Large intestine (tissue), 3 donors: ENCODE measurements at regions not wholly inside any gene's neighbourhood (a gene's known extent, or its start where the extent isn't known, plus 50 kb on each side); places are given as distances from the start of the nearest gene placed in this dataset.
A peak's percentile ranks its signal among the peaks of the same experiment; 100 is the strongest.

Experiments used
- DNase-seq, 2 donors: peaks; one replicate each; pipeline versions ENCODE4 v3.0.0 to v3.0.0-alpha.2; 2013
- H3K27ac ChIP-seq: one replicate; pipeline ENCODE4 v1.5.1; 2013; ENCODE audit warnings: low read length
- H3K27me3 ChIP-seq: 2 replicates; pipeline ENCODE4 v1.6.1; 2013; ENCODE audit warnings: low read length; ENCODE audit not compliant: control insufficient read depth, insufficient read depth
- H3K36me3 ChIP-seq: 2 replicates; pipeline ENCODE4 v1.6.1; 2013; ENCODE audit warnings: low read length; ENCODE audit not compliant: control insufficient read depth, insufficient read depth
- H3K4me1 ChIP-seq: one replicate; pipeline ENCODE4 v1.6.1; 2013; ENCODE audit warnings: low read length; ENCODE audit not compliant: control insufficient read depth, insufficient read depth
- H3K4me3 ChIP-seq: one replicate; pipeline ENCODE4 v1.5.1; 2013; ENCODE audit warnings: low read length
- H3K9me3 ChIP-seq: one replicate; pipeline ENCODE4 v1.6.1; 2013; ENCODE audit warnings: mild to moderate bottlenecking, low read depth, low read length, moderate library complexity; ENCODE audit not compliant: control insufficient read depth
- WGBS: methylation state at CpG from one replicate; pipeline ENCODE4 v1.1.5; 2013; ENCODE audit warnings: low lambda C conversion rate; ENCODE audit not compliant: insufficient coverage; 5-methylcytosine and 5-hydroxymethylcytosine counted together

GRCh38 chr7:46396481-46396880 lies 475.4 kb upstream of the IGFBP3 start:
- peaks cover 5% of the 10 kb centered on the region for H3K9me3 ChIP-seq
- no peak for DNase-seq
- H3K4me3 ChIP-seq = no peak overlapping the region
- no peaks in the 10 kb centered on the region for H3K4me1 ChIP-seq
- H3K27ac ChIP-seq = no peak overlapping the region
- 89% methylated on average over 3 of the region's 7 CpGs for WGBS
- no peaks in the 10 kb centered on the region for H3K36me3 ChIP-seq
- H3K27me3 ChIP-seq = no peaks in the 10 kb centered on the region

GRCh38 chr7:46393142-46393541 lies 472.1 kb upstream of the IGFBP3 start:
- Histone ChIP-seq H3K4me3 (no peak overlapping the region), H3K9me3 (no peaks in the 10 kb centered on the region), H3K27me3 (no peaks in the 10 kb centered on the region), H3K27ac (no peak overlapping the region), H3K36me3 (no peaks in the 10 kb centered on the region), H3K4me1 (no peaks in the 10 kb centered on the region)
- 100% methylated on average over 1 of the region's 3 CpGs for WGBS
- DNase-seq = no peak

- H3K27ac ChIP-seq = no peak overlapping the region
- H3K4me1 ChIP-seq = no peaks in the 10 kb centered on the region
- H3K9me3 ChIP-seq = no peaks in the 10 kb centered on the region
- no peaks in the 10 kb centered on the region for H3K36me3 ChIP-seq
- H3K27me3 ChIP-seq = no peaks in the 10 kb centered on the region
- 67% methylated on average over 1 of the region's 5 CpGs for WGBS
- peak in 1 of 2 donors; percentile 10 for DNase-seq
- H3K4me3 ChIP-seq = no peak overlapping the region
Observed at GRCh38 chr7:46391231-46392201, 470.4 kb upstream of the IGFBP3 start.

- H3K4me3 ChIP-seq = no peak overlapping the region
- H3K9me3 ChIP-seq = no peaks in the 10 kb centered on the region
- H3K36me3 ChIP-seq = no peaks in the 10 kb centered on the region
- no peaks in the 10 kb centered on the region for H3K27me3 ChIP-seq
- no peak overlapping the region for H3K27ac ChIP-seq
- no CpG with 5 or more reads among the region's 3 CpGs for WGBS
- DNase-seq = no peak
- H3K4me1 ChIP-seq = no peaks in the 10 kb centered on the region
Observed at GRCh38 chr7:46390042-46390441, 469.0 kb upstream of the IGFBP3 start.

GRCh38 chr7:46389146-46389545 lies 468.1 kb upstream of the IGFBP3 start:
- Histone ChIP-seq H3K36me3 (no peaks in the 10 kb centered on the region), H3K4me1 (no peaks in the 10 kb centered on the region), H3K27ac (no peak overlapping the region), H3K4me3 (no peak overlapping the region), H3K27me3 (no peaks in the 10 kb centered on the region), H3K9me3 (no peaks in the 10 kb centered on the region)
- 100% methylated on average over 1 of the region's 3 CpGs for WGBS
- DNase-seq = no peak

GRCh38 chr7:46387646-46388045 lies 466.6 kb upstream of the IGFBP3 start:
- 94% methylated on average over 1 of the region's 1 CpG for WGBS

GRCh38 chr7:46386428-46387399 lies 465.6 kb upstream of the IGFBP3 start:
- Histone ChIP-seq H3K36me3 (no peaks in the 10 kb centered on the region), H3K27ac (no peak overlapping the region), H3K4me1 (no peaks in the 10 kb centered on the region), H3K4me3 (no peak overlapping the region), H3K9me3 (no peaks in the 10 kb centered on the region), H3K27me3 (no peaks in the 10 kb centered on the region)
- no peak for DNase-seq
- WGBS = no CpG with 5 or more reads among the region's 6 CpGs

More at GRCh38 chr7:46387646-46388045, 466.6 kb upstream of the IGFBP3 start:
- no peak overlapping the region for H3K4me3 ChIP-seq
- H3K36me3 ChIP-seq = no peaks in the 10 kb centered on the region
- DNase-seq = no peak
- H3K27ac ChIP-seq = no peak overlapping the region
- no peaks in the 10 kb centered on the region for H3K4me1 ChIP-seq
- no peaks in the 10 kb centered on the region for H3K9me3 ChIP-seq
- H3K27me3 ChIP-seq = no peaks in the 10 kb centered on the region

- no peaks in the 10 kb centered on the region for H3K9me3 ChIP-seq
- H3K27ac ChIP-seq = no peak overlapping the region
- H3K4me3 ChIP-seq = no peak overlapping the region
- H3K27me3 ChIP-seq = no peaks in the 10 kb centered on the region
- no peaks in the 10 kb centered on the region for H3K4me1 ChIP-seq
- no peaks in the 10 kb centered on the region for H3K36me3 ChIP-seq
- no peak for DNase-seq
Observed at GRCh38 chr7:46385662-46386309, 464.7 kb upstream of the IGFBP3 start.

GRCh38 chr7:46383605-46384004 lies 462.5 kb upstream of the IGFBP3 start:
- Histone ChIP-seq H3K9me3 (no peaks in the 10 kb centered on the region), H3K4me3 (no peak overlapping the region), H3K27me3 (no peaks in the 10 kb centered on the region), H3K36me3 (no peaks in the 10 kb centered on the region), H3K4me1 (no peaks in the 10 kb centered on the region), H3K27ac (no peak overlapping the region)
- no peak for DNase-seq
- no CpG with 5 or more reads among the region's 2 CpGs for WGBS
